ENCODE measurements at regions not wholly inside any gene's neighbourhood (a gene's known extent, or its start where the extent isn't known, plus 50 kb on each side); places are given as distances from the start of the nearest gene placed in this dataset.

DNA sequence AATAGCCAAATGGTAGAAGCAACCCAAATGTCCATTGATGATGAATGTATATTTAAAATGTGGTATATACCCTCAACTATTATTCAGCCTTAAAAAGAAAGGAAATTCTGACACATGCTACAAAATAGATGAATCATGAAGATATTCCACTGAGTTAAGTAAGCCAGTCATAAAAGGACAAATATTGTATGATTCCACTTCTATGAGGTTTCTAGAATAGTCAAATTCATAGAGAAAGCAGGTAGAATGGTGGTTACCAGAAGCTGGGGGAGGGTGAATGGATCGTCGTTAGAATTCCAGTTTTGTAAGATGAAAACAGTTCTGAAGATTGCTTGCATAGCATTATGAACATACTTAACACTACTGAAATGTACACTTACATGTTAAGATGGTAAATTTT is 214.3 kb upstream of the MYLIP start:
- CTCF ChIA-PET = no interaction called here
- ATAC-seq = no peak

DNA sequence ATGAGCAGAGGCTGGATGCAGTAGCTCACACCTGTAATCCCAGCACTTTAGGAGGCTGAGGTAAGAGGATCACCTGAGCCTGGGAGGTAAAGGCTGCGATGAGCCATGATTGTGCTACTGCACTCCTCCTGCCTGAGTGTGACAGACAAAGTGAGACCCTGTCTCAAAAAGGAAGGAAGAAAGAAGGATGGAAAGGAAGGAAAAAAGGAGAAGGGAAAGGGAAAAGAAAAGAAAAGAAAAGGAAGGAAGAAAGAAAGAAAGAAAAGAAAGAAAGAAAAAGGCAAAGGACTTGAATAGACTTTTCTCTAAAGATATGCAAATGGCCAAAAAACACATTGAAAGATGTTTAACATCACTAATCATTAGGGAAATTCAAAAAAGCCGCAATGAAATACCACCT is 215.3 kb upstream of the MYLIP start:
- intact Hi-C loops (cut with micrococcal nuclease) = no loop called here
- TF ChIP-seq EZH2 (IDR thresholded peaks at IDR 0.05; ENCODE audit: low read length, unreplicated experiment) = no peak
- H3K27me3 ChIP-seq (ENCODE audit: low read length) = no peaks in the 10 kb centered on the region

More for the DNA sequence above, 214.3 kb upstream of the MYLIP start:
- no peaks in the 10 kb centered on the region for H3F3A ChIP-seq (ENCODE audit: low read length, unreplicated experiment)
- no peak overlapping the region for H3K4me3 ChIP-seq (ENCODE audit: low read length)
- no peaks in the 10 kb centered on the region for H3K79me2 ChIP-seq (ENCODE audit: low read length)
- intact Hi-C loops (cut with micrococcal nuclease) = no loop called here
- peak; percentile 26 for DNase-seq
- no peaks in the 10 kb centered on the region for H3K27me3 ChIP-seq (ENCODE audit: low read length)
- H3K4me2 ChIP-seq (ENCODE audit: low read length) = no peak overlapping the region
- H4K20me1 ChIP-seq (ENCODE audit: low read length) = no peaks in the 10 kb centered on the region
- TF ChIP-seq EZH2 (IDR thresholded peaks at IDR 0.05; ENCODE audit: low read length, unreplicated experiment) = no peak
- no peak for TF ChIP-seq EZH2phosphoT487 (IDR thresholded peaks at IDR 0.05; ENCODE audit: borderline replicate concordance, low read length)
- TF ChIP-seq, protein P1, sequence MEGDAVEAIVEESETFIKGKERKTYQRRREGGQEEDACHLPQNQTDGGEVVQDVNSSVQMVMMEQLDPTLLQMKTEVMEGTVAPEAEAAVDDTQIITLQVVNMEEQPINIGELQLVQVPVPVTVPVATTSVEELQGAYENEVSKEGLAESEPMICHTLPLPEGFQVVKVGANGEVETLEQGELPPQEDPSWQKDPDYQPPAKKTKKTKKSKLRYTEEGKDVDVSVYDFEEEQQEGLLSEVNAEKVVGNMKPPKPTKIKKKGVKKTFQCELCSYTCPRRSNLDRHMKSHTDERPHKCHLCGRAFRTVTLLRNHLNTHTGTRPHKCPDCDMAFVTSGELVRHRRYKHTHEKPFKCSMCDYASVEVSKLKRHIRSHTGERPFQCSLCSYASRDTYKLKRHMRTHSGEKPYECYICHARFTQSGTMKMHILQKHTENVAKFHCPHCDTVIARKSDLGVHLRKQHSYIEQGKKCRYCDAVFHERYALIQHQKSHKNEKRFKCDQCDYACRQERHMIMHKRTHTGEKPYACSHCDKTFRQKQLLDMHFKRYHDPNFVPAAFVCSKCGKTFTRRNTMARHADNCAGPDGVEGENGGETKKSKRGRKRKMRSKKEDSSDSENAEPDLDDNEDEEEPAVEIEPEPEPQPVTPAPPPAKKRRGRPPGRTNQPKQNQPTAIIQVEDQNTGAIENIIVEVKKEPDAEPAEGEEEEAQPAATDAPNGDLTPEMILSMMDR (conservative IDR thresholded peaks at IDR 0.05; ENCODE audit: low read depth, low read length) = no peak
- no peaks in the 10 kb centered on the region for H3K4me1 ChIP-seq (ENCODE audit: insufficient read depth, low read length)
- H3K36me3 ChIP-seq (ENCODE audit: low read depth, low read length) = no peaks in the 10 kb centered on the region
- no peak overlapping the region for H2AFZ ChIP-seq (ENCODE audit: low read length)
- no peak overlapping the region for H3K9ac ChIP-seq (ENCODE audit: low read length)
- no peaks in the 10 kb centered on the region for H3K9me2 ChIP-seq (replicated peaks; ENCODE audit: low read length)
- POLR2A ChIA-PET (ENCODE audit: unreplicated experiment) = no interaction called here
- H3K27ac ChIP-seq (ENCODE audit: low read length) = no peak overlapping the region
- H3K9me3 ChIP-seq (ENCODE audit: low read length) = no peaks in the 10 kb centered on the region
- BruUV-seq (replicated peaks) = no TSS peak

DNA sequence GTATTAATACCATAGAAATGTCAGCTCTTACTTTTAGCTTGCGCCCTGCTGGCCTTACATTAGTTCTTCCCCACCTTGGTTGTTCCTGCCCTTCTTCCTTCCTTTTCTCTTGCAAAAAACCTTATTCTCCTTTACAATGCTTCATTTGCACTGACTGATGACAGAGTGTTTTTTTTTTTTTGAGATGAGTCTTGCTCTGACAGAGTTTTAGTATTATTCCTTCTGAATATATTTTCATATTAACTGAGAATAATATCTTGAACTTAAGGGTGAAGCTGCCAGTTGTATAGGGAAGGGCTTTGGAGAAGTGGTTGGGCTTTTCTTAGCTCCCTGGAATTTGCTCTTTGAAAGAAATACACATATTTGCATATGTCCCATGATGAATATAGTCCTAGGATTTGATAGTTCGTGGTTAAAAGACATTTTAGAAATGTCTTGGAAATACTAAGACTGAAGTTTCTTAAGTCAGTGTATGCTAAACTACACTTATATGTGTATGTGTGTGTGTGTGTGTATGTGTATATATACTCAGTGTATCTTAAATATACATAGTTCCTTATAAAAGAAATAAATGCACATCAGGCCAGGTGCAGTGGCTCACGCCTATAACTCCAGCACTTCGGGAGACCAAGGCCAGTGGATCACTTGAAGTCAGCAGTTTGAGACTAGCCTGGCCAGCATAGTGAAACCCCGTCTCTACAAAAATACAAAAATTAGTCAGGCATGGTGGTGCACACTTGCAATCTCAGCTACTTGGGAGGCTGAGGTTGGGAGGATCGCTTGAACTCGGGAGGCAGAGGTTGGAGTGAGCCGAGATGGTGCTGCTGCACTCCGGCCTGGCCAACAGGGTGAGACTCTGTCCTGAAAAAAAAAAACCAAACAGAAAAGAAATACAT is 216.1 kb upstream of the MYLIP start:
- H3K9ac ChIP-seq (ENCODE audit: low read length) = no peak overlapping the region
- ChIA-PET POLR2A (ENCODE audit: unreplicated experiment) (no interaction called here), CTCF (no interaction called here)
- no peaks in the 10 kb centered on the region for H4K20me1 ChIP-seq (ENCODE audit: low read length)
- H2AFZ ChIP-seq (ENCODE audit: low read length) = no peak overlapping the region
- H3F3A ChIP-seq (ENCODE audit: low read length, unreplicated experiment) = no peaks in the 10 kb centered on the region
- H3K27ac ChIP-seq (ENCODE audit: low read length) = no peak overlapping the region
- peaks cover 10% of the 10 kb centered on the region for H3K4me1 ChIP-seq (ENCODE audit: insufficient read depth, low read length)
- no peaks in the 10 kb centered on the region for H3K27me3 ChIP-seq (ENCODE audit: low read length)
- H3K9me3 ChIP-seq (ENCODE audit: low read length) = no peaks in the 10 kb centered on the region
- no peaks in the 10 kb centered on the region for H3K79me2 ChIP-seq (ENCODE audit: low read length)
- no peak for TF ChIP-seq EZH2phosphoT487 (IDR thresholded peaks at IDR 0.05; ENCODE audit: borderline replicate concordance, low read length)
- TF ChIP-seq, protein P1 (conservative IDR thresholded peaks at IDR 0.05; ENCODE audit: low read depth, low read length) = no peak
- no peak for TF ChIP-seq EZH2 (IDR thresholded peaks at IDR 0.05; ENCODE audit: low read length, unreplicated experiment)
- H3K4me3 ChIP-seq (ENCODE audit: low read length) = no peak overlapping the region
- BruUV-seq (replicated peaks) = no TSS peak
- ATAC-seq (no peak), DNase-seq (no peak)
- H3K36me3 ChIP-seq (ENCODE audit: low read depth, low read length) = no peaks in the 10 kb centered on the region
- intact Hi-C loops (cut with micrococcal nuclease) = no loop called here
- no peak overlapping the region for H3K4me2 ChIP-seq (ENCODE audit: low read length)
- H3K9me2 ChIP-seq (replicated peaks; ENCODE audit: low read length) = no peaks in the 10 kb centered on the region

More for the DNA sequence above, 215.3 kb upstream of the MYLIP start:
- DNase-seq (no peak), ATAC-seq (no peak)
- Histone ChIP-seq H3F3A (ENCODE audit: low read length, unreplicated experiment) (no peaks in the 10 kb centered on the region), H4K20me1 (ENCODE audit: low read length) (no peaks in the 10 kb centered on the region), H3K9ac (ENCODE audit: low read length) (no peak overlapping the region), H3K4me2 (ENCODE audit: low read length) (no peak overlapping the region), H3K4me3 (ENCODE audit: low read length) (no peak overlapping the region), H3K36me3 (ENCODE audit: low read depth, low read length) (no peaks in the 10 kb centered on the region), H3K9me2 (replicated peaks; ENCODE audit: low read length) (no peaks in the 10 kb centered on the region), H3K79me2 (ENCODE audit: low read length) (no peaks in the 10 kb centered on the region), H3K9me3 (ENCODE audit: low read length) (no peaks in the 10 kb centered on the region), H3K4me1 (ENCODE audit: insufficient read depth, low read length) (peaks cover 2% of the 10 kb centered on the region), H2AFZ (ENCODE audit: low read length) (no peak overlapping the region), H3K27ac (ENCODE audit: low read length) (no peak overlapping the region)
- no TSS peak for BruUV-seq (replicated peaks)
- ChIA-PET POLR2A (ENCODE audit: unreplicated experiment) (no interaction called here), CTCF (no interaction called here)
